Effector memory CD4-positive, alpha-beta T cell (primary cell): ENCODE measurements at regions not wholly inside any gene's neighbourhood (a gene's known extent, or its start where the extent isn't known, plus 50 kb on each side); places are given as distances from the start of the nearest gene placed in this dataset.

Experiments used
- DNase-seq, 3 donors: peaks; one replicate each; pipeline ENCODE4 v3.0.0-alpha.2; 2020
- H3K27ac ChIP-seq: 2 replicates; pipeline ENCODE4 v1.7.0; 2013; ENCODE audit warnings: mild to moderate bottlenecking, low read length, moderate library complexity; ENCODE audit not compliant: insufficient read depth, poor library complexity, severe bottlenecking
- H3K27me3 ChIP-seq: replicated peaks from 2 replicates; pipeline ENCODE4 v1.7.0; 2013; ENCODE audit warnings: mild to moderate bottlenecking, low read length; ENCODE audit not compliant: insufficient read depth, control insufficient read depth, poor library complexity, severe bottlenecking
- H3K36me3 ChIP-seq: 2 replicates; pipeline ENCODE4 v1.7.0; 2013; ENCODE audit warnings: mild to moderate bottlenecking, low read length, moderate library complexity; ENCODE audit not compliant: control insufficient read depth, insufficient read depth
- H3K4me1 ChIP-seq: 2 replicates; pipeline ENCODE4 v1.7.0; 2013; ENCODE audit warnings: low read length, mild to moderate bottlenecking; ENCODE audit not compliant: control insufficient read depth, insufficient read depth, poor library complexity, severe bottlenecking
- H3K4me3 ChIP-seq: 2 replicates; pipeline ENCODE4 v1.7.0; 2013; ENCODE audit warnings: low read length, low read depth, mild to moderate bottlenecking; ENCODE audit not compliant: insufficient read depth, poor library complexity, severe bottlenecking
- H3K9me3 ChIP-seq: 2 replicates; pipeline ENCODE4 v1.7.0; 2013; ENCODE audit warnings: mild to moderate bottlenecking, low read length, moderate library complexity; ENCODE audit not compliant: control insufficient read depth

GRCh38 chr6:14693301-14694192 is 552.3 kb upstream of the JARID2 start:
- H3K4me3 ChIP-seq: no peak overlapping the region
- no peak for DNase-seq
- no peaks in the 10 kb centered on the region for H3K9me3 ChIP-seq
- H3K27ac ChIP-seq: no peak overlapping the region
- no peaks in the 10 kb centered on the region for H3K27me3 ChIP-seq
- H3K36me3 ChIP-seq: no peaks in the 10 kb centered on the region
- H3K4me1 ChIP-seq: no peaks in the 10 kb centered on the region

- H3K4me3 ChIP-seq: no peak overlapping the region
These were observed 551.6 kb upstream of the JARID2 start for GRCh38 chr6:14694308-14694707.

GRCh38 chr6:14695579-14695978 is 550.3 kb upstream of the JARID2 start:
- Histone ChIP-seq H3K27ac (no peak overlapping the region), H3K4me3 (no peak overlapping the region), H3K4me1 (no peaks in the 10 kb centered on the region), H3K9me3 (no peaks in the 10 kb centered on the region), H3K27me3 (no peaks in the 10 kb centered on the region), H3K36me3 (no peaks in the 10 kb centered on the region)
- DNase-seq: no peak

More at GRCh38 chr6:14694308-14694707, 551.6 kb upstream of the JARID2 start:
- H3K9me3 ChIP-seq: no peaks in the 10 kb centered on the region
- H3K27me3 ChIP-seq: no peaks in the 10 kb centered on the region
- no peaks in the 10 kb centered on the region for H3K36me3 ChIP-seq
- H3K4me1 ChIP-seq: no peaks in the 10 kb centered on the region
- no peak overlapping the region for H3K27ac ChIP-seq
- DNase-seq: no peak

- no peaks in the 10 kb centered on the region for H3K9me3 ChIP-seq
- no peaks in the 10 kb centered on the region for H3K36me3 ChIP-seq
- H3K4me1 ChIP-seq: no peaks in the 10 kb centered on the region
- H3K27ac ChIP-seq: no peak overlapping the region
- H3K4me3 ChIP-seq: no peak overlapping the region
- DNase-seq: no peak
- no peaks in the 10 kb centered on the region for H3K27me3 ChIP-seq
These were observed 549.5 kb upstream of the JARID2 start for GRCh38 chr6:14696367-14696766.

- Histone ChIP-seq H3K27ac (no peak overlapping the region), H3K4me1 (no peaks in the 10 kb centered on the region), H3K4me3 (no peak overlapping the region), H3K27me3 (no peaks in the 10 kb centered on the region), H3K36me3 (no peaks in the 10 kb centered on the region), H3K9me3 (no peaks in the 10 kb centered on the region)
- no peak for DNase-seq
These were observed 548.4 kb upstream of the JARID2 start for GRCh38 chr6:14697427-14697826.

GRCh38 chr6:14699803-14700601 is 545.9 kb upstream of the JARID2 start:
- no peaks in the 10 kb centered on the region for H3K9me3 ChIP-seq
- no peaks in the 10 kb centered on the region for H3K4me1 ChIP-seq
- H3K27ac ChIP-seq: no peak overlapping the region
- H3K4me3 ChIP-seq: no peak overlapping the region
- no peak for DNase-seq
- H3K27me3 ChIP-seq: no peaks in the 10 kb centered on the region
- H3K36me3 ChIP-seq: no peaks in the 10 kb centered on the region

- no peak overlapping the region for H3K4me3 ChIP-seq
- no peak for DNase-seq
- no peaks in the 10 kb centered on the region for H3K4me1 ChIP-seq
- no peak overlapping the region for H3K27ac ChIP-seq
- H3K36me3 ChIP-seq: no peaks in the 10 kb centered on the region
- H3K27me3 ChIP-seq: no peaks in the 10 kb centered on the region
- no peaks in the 10 kb centered on the region for H3K9me3 ChIP-seq
These were observed 543.9 kb upstream of the JARID2 start for GRCh38 chr6:14701946-14702345.

GRCh38 chr6:14702678-14703077 is 543.2 kb upstream of the JARID2 start:
- Histone ChIP-seq H3K27me3 (no peaks in the 10 kb centered on the region), H3K36me3 (no peaks in the 10 kb centered on the region), H3K4me1 (no peaks in the 10 kb centered on the region), H3K27ac (no peak overlapping the region), H3K9me3 (no peaks in the 10 kb centered on the region), H3K4me3 (no peak overlapping the region)
- DNase-seq: no peak

- Histone ChIP-seq H3K27me3 (no peaks in the 10 kb centered on the region), H3K4me3 (no peak overlapping the region), H3K9me3 (no peaks in the 10 kb centered on the region), H3K36me3 (no peaks in the 10 kb centered on the region), H3K27ac (no peak overlapping the region), H3K4me1 (no peaks in the 10 kb centered on the region)
- no peak for DNase-seq
These were observed 542.3 kb upstream of the JARID2 start for GRCh38 chr6:14703586-14703985.
